Activated T-helper 17 cell treated with anti-CD3 and anti-CD28 coated beads, Interleukin-2, amount 50 U/mL, for 72 hours (primary cell): ENCODE measurements at regions not wholly inside any gene's neighbourhood (a gene's known extent, or its start where the extent isn't known, plus 50 kb on each side); places are given as distances from the start of the nearest gene placed in this dataset.

Experiments
- ATAC-seq: fragments of 150-1000 bp; cut with Tn5 transposase; replicated peaks from 2 replicates; pipeline ENCODE4 v1.10.0; 2021; ENCODE audit warnings: mild to moderate bottlenecking, moderate library complexity
- H3K27ac Mint-ChIP-seq: one replicate; pipeline ENCODE4 v1.8.0; 2022; ENCODE audit warnings: mixed read lengths
- H3K27me3 Mint-ChIP-seq: one replicate; pipeline ENCODE4 v1.8.0; 2022; ENCODE audit warnings: mixed read lengths
- H3K36me3 Mint-ChIP-seq: one replicate; pipeline ENCODE4 v1.8.0; 2022; ENCODE audit warnings: low read depth, mild to moderate bottlenecking, mixed read lengths
- H3K4me1 Mint-ChIP-seq: one replicate; pipeline ENCODE4 v1.8.0; 2022; ENCODE audit warnings: mixed read lengths
- H3K4me3 Mint-ChIP-seq: one replicate; pipeline ENCODE4 v1.8.0; 2022; ENCODE audit warnings: mild to moderate bottlenecking, mixed read lengths
- H3K9me3 Mint-ChIP-seq: one replicate; pipeline ENCODE4 v1.8.0; 2022; ENCODE audit warnings: mixed read lengths

DNA sequence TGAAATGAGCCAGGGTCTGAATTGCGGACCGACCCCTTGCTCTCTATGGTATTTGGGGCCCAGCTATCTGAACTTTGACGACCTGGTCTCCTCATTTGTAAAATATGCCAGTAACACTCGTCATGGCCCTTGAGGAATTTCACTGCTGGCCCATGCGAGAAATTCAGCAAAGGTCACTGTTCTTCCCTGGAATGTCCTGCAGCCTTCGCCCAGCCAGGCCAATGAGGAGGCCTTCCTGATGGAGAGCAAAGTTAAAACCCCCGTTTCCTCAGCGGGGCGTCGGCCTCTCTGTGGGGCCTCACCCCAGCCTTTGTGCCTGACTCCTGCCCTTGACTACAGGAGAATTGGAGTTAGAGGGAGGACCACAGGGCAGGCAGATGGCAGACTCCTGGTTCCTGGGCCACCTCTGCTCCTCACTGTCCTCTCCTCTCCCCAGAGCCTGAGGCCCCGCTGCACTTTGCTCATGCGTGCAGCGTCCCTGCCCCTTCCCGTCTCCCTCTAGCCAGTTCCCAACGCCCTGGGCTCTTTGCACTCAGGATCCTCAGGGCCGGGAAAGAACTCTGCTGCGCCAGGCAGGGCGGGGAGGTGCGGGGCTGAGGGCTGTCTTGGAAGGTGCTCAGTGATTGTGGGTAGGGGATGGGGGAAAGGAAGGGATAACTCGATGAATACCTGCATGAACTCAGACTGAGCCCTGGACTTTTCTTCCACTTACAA is 257.0 kb upstream of the RAB6C start:
- H3K27me3 Mint-ChIP-seq = peaks cover 10% of the 10 kb centered on the region
- ATAC-seq = no peak
- no peaks in the 10 kb centered on the region for H3K9me3 Mint-ChIP-seq
- no peak overlapping the region for H3K27ac Mint-ChIP-seq
- no peak overlapping the region for H3K4me3 Mint-ChIP-seq
- no peaks in the 10 kb centered on the region for H3K4me1 Mint-ChIP-seq
- no peaks in the 10 kb centered on the region for H3K36me3 Mint-ChIP-seq

DNA sequence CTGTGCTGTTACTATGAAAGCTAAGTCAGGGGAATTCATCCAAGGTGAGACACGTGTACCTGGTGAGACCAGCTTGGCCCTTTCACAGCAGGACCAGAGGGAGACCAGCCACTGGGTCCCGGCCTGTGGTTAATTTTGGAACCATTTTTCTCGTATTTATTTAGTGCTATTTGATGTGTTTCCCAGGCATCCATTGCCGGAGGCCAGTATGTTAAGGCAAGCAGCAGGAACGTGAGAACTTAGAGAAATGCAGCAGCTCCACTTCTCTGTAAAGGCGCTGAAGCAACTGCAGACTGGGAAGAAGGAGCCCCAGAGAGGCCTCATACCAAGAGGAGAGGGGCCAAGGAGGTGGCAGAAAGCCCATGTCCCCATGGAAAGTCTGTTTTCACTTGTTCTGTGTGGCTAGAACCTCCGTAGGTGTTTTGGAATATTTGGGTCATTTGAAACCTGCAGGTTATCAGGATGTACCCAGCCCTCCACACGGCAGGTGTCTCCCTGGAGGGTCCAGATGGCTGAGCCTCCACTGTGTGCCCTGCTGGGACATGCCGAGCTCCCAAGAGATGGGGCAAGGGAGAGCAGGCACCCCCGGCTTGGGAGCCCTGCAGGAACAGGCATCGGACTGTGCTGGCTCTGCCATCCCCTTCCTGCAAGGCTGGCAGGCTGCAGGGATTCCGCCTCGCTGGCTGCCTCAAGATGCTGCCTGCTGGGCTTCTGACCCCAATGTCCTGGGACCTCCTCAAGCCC is 256.0 kb upstream of the RAB6C start:
- Mint-ChIP-seq H3K36me3 (no peaks in the 10 kb centered on the region), H3K27ac (no peak overlapping the region), H3K4me3 (no peak overlapping the region), H3K27me3 (peaks cover 6% of the 10 kb centered on the region), H3K4me1 (no peaks in the 10 kb centered on the region), H3K9me3 (no peaks in the 10 kb centered on the region)
- ATAC-seq = no peak

DNA sequence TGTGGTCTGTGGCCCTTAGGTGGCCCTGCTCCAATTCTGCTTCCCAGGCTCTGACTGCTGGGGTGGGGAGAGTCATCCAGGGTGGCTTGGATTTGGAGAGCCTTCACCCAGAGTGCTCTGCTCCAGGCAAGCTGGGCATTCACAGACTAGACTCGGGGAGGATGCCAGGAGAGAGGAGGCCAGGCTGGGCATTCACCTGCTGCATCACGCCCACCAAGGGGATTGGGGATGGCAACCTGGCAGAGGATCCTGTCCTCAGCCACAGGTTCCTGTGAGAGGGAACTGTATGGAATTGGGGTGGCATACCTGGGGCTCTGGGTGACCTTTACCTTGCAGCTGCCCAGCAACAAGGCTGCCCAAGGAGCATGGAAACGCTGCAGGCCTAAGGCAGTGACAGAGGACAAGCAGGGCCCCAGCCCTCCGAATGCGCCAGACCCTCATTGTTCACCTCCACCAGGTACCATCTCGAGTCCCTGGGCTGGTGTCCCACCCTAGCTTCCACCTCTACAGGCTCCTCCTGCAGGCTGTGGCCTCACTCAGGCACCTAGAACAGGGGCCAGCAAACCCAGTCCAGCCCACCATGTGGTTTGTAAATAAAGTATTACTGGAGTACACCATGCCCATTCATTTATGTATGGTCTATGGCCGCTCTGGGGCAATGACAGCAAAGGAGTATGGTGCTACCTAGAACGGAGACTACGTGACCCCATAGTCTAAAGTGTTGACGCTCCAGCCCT is 255.3 kb upstream of the RAB6C start:
- no peak for ATAC-seq
- Mint-ChIP-seq H3K27ac (no peak overlapping the region), H3K4me3 (no peak overlapping the region), H3K4me1 (no peaks in the 10 kb centered on the region), H3K27me3 (peaks cover 6% of the 10 kb centered on the region), H3K36me3 (no peaks in the 10 kb centered on the region), H3K9me3 (no peaks in the 10 kb centered on the region)

DNA sequence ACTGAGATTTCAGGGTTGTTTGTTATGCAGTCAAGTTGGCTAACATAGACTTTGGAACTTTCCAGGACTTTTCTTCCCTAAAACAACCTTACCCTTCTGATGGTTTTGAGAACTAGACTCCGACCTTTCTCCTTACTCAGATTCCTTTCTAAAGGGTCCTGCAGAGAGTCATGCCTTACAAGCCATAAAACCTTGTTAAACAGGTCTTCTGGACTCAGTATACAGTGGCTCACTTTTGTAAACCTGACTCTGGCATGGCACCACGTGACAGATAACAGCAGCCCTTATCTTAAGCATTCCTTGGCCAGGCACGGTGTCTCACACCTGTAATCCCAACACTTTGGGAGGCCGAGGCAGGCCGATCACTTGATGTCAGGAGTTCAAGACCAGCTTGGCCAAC is 253.2 kb upstream of the RAB6C start:
- Mint-ChIP-seq H3K4me1 (no peaks in the 10 kb centered on the region), H3K36me3 (no peaks in the 10 kb centered on the region), H3K27ac (no peak overlapping the region), H3K27me3 (peaks cover 12% of the 10 kb centered on the region), H3K9me3 (no peaks in the 10 kb centered on the region), H3K4me3 (no peak overlapping the region)
- no peak for ATAC-seq

DNA sequence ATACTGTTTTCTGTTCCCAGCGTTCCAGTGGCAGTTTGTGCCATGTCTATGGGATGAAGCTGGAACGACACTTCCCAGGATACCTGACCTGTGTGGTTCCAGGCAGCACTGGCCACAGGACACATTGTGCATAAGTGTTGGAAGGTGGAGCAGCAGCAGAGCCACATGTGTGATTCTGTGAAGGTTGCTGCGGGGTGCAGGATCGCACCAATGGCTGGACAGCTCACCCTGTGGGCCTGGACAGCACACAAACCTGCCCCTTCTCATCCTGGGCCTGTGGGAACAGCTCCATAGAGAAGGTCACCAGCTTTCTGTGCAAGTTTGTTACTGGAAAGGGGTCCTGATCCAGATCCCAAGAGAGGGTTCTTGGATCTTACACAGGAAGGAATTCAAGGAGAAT is 252.2 kb upstream of the RAB6C start:
- Mint-ChIP-seq H3K4me3 (no peak overlapping the region), H3K27me3 (peaks cover 12% of the 10 kb centered on the region), H3K4me1 (no peaks in the 10 kb centered on the region), H3K9me3 (no peaks in the 10 kb centered on the region), H3K27ac (no peak overlapping the region), H3K36me3 (no peaks in the 10 kb centered on the region)
- no peak for ATAC-seq

DNA sequence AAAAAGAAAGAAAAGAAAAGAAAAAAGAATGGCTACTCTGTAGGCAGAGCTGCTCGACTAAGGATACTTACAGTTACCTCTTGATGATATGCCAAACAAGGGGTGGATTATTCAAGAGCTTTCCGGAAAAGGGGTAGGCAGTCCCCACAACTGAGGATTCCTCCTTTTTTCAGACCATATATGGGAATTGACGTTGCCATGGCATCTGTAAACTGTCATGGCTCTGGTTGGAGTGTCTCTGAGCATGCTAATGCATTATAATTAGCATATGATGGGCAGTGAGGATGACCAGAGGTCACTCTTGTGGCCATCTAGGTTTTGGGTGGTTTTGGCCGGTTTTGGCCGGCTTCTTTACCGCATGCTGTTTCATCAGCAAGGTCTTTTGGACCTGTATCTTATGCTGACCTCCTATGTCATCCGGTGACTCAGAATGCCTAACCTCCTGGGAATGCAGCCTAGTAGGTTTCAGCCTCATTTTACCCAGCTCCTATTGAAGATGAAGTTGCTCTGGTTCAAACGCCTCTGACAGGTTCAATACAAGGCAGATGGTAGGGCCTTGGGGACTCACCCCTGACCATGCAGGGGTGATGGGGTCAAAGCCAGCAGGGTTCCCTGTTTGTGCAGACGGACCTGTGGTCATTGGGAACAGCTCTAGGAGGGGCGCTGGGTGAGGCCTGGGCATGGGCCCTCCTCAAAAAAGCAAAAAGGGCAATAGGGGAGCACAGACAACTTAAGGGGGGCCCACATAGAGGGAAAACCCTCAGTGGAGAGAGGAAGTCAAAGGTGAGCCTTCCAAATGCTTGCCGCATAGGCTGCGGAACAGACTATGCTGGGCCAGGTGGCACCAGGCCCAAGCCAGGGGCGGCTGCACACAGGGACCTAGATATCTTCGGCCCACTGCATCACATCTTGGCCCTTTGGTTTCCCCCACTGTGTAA is 251.2 kb upstream of the RAB6C start:
- H3K9me3 Mint-ChIP-seq = no peaks in the 10 kb centered on the region
- no peak overlapping the region for H3K27ac Mint-ChIP-seq
- H3K36me3 Mint-ChIP-seq = no peaks in the 10 kb centered on the region
- H3K4me3 Mint-ChIP-seq = no peak overlapping the region
- H3K4me1 Mint-ChIP-seq = no peaks in the 10 kb centered on the region
- no peak for ATAC-seq
- peaks cover 12% of the 10 kb centered on the region for H3K27me3 Mint-ChIP-seq

DNA sequence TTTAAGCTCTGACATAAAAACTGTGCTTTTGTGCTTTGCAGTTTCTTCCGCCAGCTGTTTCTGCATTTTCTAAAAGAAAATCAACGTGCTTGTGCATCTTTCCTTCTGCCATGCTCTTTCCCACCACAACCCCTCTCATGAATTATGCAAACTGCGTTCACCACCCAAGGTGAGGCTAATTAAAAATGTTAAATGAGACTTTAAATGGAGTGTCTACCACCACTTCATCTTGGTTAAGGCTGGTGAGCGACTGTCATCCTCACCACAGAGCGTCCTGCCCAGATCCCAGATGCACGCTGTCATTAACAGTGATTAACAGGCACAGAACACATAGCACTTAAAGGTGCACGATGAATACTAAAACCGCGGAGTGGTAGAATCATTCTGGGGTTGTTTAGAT is 250.5 kb upstream of the RAB6C start:
- no peak for ATAC-seq
- Mint-ChIP-seq H3K4me3 (no peak overlapping the region), H3K27me3 (peaks cover 12% of the 10 kb centered on the region), H3K36me3 (no peaks in the 10 kb centered on the region), H3K27ac (no peak overlapping the region), H3K9me3 (no peaks in the 10 kb centered on the region), H3K4me1 (no peaks in the 10 kb centered on the region)

DNA sequence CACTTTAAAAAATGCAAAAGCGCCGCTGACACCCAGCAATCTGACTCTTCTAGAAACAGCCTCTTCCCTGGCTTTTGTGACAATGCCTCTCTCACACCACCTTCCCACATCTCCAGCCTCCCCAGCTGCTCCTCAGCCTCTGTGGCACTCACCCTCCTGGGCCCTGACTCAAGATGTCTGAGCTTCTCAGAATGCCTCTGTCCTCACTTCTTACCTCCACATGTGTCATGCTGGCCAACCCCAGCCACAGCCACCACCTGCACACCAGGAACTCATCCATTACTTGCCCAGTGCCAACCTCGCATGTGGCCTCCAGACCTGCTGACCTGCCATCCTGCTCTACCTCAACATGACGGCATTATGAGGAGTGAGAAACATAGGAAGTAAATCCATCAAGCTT is 249.8 kb upstream of the RAB6C start:
- H3K9me3 Mint-ChIP-seq = no peaks in the 10 kb centered on the region
- H3K4me1 Mint-ChIP-seq = no peaks in the 10 kb centered on the region
- ATAC-seq = no peak
- no peak overlapping the region for H3K4me3 Mint-ChIP-seq
- H3K36me3 Mint-ChIP-seq = no peaks in the 10 kb centered on the region
- H3K27ac Mint-ChIP-seq = no peak overlapping the region
- peaks cover 12% of the 10 kb centered on the region for H3K27me3 Mint-ChIP-seq

DNA sequence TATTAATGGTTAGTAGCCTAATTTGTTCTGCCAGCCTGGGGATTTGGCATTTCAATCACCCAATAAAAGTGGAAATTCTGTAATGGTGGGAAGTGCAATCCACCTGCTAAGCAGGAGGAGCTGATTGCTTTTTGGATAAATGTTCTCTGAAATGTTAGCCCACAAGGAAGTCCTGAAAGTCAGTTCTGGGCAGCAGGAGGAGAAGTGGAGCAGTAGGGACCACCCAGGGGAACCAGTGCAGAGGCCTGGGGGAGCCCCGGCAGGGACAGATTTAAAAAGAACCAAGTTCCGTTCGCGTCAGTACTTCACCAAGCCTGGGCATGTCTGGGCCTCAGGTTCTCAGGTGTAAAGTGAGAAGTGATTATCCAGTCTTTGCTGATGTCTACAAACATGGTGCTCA is 248.5 kb upstream of the RAB6C start:
- H3K4me3 Mint-ChIP-seq = no peak overlapping the region
- no peaks in the 10 kb centered on the region for H3K4me1 Mint-ChIP-seq
- no peak for ATAC-seq
- H3K36me3 Mint-ChIP-seq = no peaks in the 10 kb centered on the region
- H3K27me3 Mint-ChIP-seq = peaks cover 12% of the 10 kb centered on the region
- no peaks in the 10 kb centered on the region for H3K9me3 Mint-ChIP-seq
- H3K27ac Mint-ChIP-seq = no peak overlapping the region

DNA sequence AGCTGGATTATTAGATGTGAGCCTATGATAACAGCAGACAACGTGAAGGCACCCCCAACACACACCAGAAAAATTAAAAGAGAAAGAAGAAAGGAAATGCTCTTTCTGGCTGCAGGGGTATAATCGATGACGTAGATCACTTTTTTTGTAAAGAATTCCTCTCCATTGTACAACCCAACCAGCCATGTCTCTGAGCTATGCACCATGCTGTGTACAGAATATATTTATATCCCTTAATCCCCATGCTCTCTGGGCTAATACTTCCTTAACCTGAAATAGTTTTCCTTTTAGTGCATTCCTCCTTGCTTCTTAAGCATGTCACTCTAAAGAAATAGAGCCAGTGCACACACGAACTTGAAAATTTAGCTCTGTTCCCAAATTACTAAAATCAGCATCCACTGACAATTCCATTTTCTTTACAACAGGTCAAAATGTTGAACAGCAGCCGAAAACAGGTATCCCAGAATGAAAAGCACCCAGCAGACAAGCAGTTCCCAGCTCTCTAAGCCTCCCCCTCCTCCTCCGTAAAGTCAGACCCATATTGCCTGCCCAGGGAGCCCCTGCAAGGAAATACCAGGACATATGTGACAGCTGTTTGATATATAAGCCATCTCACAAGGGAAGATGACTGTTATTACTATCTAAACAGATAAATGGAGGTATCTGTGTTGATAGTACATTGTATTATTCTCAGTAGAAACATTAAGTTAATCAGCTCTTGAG is 247.4 kb upstream of the RAB6C start:
- no peaks in the 10 kb centered on the region for H3K4me1 Mint-ChIP-seq
- no peak overlapping the region for H3K4me3 Mint-ChIP-seq
- ATAC-seq = no peak
- no peak overlapping the region for H3K27ac Mint-ChIP-seq
- no peaks in the 10 kb centered on the region for H3K9me3 Mint-ChIP-seq
- peaks cover 10% of the 10 kb centered on the region for H3K27me3 Mint-ChIP-seq
- H3K36me3 Mint-ChIP-seq = no peaks in the 10 kb centered on the region

DNA sequence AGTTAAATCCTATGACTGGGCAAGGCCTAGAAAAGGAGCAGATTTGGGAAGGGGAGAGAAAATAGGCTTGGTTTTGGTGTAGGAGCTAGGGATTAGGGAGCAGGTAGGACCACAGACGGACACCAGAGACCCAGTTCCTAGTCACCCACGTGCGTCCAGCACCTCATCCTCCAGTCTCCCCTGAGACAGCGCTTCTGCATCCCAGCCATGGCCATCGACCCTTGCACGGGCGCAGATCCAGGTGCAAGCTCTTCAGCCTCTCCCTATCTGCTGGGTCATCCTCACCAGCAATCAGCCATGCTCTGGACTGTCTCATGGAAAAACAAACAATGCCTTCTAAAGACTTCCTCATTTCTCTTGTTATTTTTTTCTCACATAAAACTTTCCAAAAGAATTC is 246.8 kb upstream of the RAB6C start:
- H3K9me3 Mint-ChIP-seq = no peaks in the 10 kb centered on the region
- H3K4me3 Mint-ChIP-seq = no peak overlapping the region
- no peak overlapping the region for H3K27ac Mint-ChIP-seq
- H3K36me3 Mint-ChIP-seq = no peaks in the 10 kb centered on the region
- no peaks in the 10 kb centered on the region for H3K4me1 Mint-ChIP-seq
- no peak for ATAC-seq
- H3K27me3 Mint-ChIP-seq = peaks cover 6% of the 10 kb centered on the region

DNA sequence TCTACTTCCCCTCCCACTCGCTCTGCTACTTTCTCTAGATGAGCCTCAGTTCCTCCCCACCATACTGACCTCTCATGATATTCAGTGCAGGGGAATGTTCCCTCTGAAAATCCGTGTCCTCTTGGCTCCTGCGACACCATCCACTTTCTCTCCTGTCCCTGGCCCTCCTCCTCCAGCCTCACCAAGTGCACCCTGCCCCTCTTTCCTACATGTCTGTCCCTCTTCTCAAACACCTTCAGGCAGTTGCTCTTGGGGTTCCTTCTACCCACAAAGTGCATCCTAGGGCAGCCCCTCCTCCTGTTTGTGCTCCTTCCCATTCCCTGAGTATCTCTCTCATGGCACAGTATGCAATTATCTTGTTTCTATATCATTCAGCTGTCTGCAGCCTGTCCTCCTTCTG is 246.4 kb upstream of the RAB6C start:
- no peaks in the 10 kb centered on the region for H3K9me3 Mint-ChIP-seq
- ATAC-seq = no peak
- H3K27me3 Mint-ChIP-seq = peaks cover 6% of the 10 kb centered on the region

DNA sequence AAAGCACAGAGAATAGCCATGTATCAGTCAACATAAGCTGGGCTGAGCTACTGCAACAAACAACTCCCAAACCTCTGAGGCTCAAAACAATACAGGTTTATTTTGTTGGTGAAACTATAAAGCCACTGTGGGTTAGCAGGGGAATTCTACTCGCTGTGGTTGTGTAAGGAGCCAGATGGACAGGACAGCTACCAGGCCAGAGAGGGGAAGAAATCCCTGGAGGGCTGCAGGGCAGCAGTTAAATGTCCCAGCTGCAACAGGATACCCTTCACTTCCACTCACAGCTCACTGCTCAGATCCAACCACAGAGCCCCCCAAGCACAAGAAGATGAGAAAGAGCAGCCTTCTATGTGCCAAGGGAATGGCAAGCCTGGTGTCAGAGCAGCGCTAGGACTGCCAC is 245.9 kb upstream of the RAB6C start:
- Mint-ChIP-seq H3K27ac (no peak overlapping the region), H3K9me3 (no peaks in the 10 kb centered on the region), H3K4me1 (no peaks in the 10 kb centered on the region), H3K27me3 (peaks cover 6% of the 10 kb centered on the region), H3K36me3 (no peaks in the 10 kb centered on the region), H3K4me3 (no peak overlapping the region)
- ATAC-seq = no peak

More for the DNA sequence above, 246.4 kb upstream of the RAB6C start:
- Mint-ChIP-seq H3K36me3 (no peaks in the 10 kb centered on the region), H3K4me1 (no peaks in the 10 kb centered on the region), H3K4me3 (no peak overlapping the region), H3K27ac (no peak overlapping the region)
